WERI-Rb-1 (cell line): ENCODE measurements at regions not wholly inside any gene's neighbourhood (a gene's known extent, or its start where the extent isn't known, plus 50 kb on each side); places are given as distances from the start of the nearest gene placed in this dataset.

Source experiments
- DNase-seq: peaks from one replicate; pipeline ENCODE4 v3.0.0-alpha.2; 2020
- H3K27ac ChIP-seq: fragments of 250-450 bp; sonication (Bioruptor Pico); 2 replicates; pipeline ENCODE4 v1.5.1; 2020; ENCODE audit warnings: mild to moderate bottlenecking, moderate library complexity
- H3K27me3 ChIP-seq: fragments of 250-450 bp; sonication (Bioruptor Pico); 2 replicates; pipeline ENCODE4 v1.5.1; 2021; ENCODE audit warnings: mild to moderate bottlenecking, low read depth, moderate library complexity; ENCODE audit not compliant: insufficient read depth, severe bottlenecking
- H3K36me3 ChIP-seq: fragments of 250-450 bp; sonication (Bioruptor Pico); 2 replicates; pipeline ENCODE4 v1.5.1; 2020; ENCODE audit warnings: mild to moderate bottlenecking, moderate library complexity
- H3K4me3 ChIP-seq: 2 replicates; pipeline ENCODE4 v1.5.1; 2011; ENCODE audit warnings: low read depth, mild to moderate bottlenecking, control low read depth, low read length
- H3K9me3 ChIP-seq: fragments of 250-450 bp; sonication (Bioruptor Pico); 2 replicates; pipeline ENCODE4 v1.5.1; 2021; ENCODE audit warnings: mild to moderate bottlenecking, moderate library complexity; ENCODE audit not compliant: severe bottlenecking
- TF ChIP-seq, protein P1 (sequence below): IDR thresholded peaks from 2 replicates; pipeline ENCODE4 v1.5.1; 2011; ENCODE audit warnings: low read depth, mild to moderate bottlenecking, control low read depth, inconsistent platforms, low read length

DNA sequence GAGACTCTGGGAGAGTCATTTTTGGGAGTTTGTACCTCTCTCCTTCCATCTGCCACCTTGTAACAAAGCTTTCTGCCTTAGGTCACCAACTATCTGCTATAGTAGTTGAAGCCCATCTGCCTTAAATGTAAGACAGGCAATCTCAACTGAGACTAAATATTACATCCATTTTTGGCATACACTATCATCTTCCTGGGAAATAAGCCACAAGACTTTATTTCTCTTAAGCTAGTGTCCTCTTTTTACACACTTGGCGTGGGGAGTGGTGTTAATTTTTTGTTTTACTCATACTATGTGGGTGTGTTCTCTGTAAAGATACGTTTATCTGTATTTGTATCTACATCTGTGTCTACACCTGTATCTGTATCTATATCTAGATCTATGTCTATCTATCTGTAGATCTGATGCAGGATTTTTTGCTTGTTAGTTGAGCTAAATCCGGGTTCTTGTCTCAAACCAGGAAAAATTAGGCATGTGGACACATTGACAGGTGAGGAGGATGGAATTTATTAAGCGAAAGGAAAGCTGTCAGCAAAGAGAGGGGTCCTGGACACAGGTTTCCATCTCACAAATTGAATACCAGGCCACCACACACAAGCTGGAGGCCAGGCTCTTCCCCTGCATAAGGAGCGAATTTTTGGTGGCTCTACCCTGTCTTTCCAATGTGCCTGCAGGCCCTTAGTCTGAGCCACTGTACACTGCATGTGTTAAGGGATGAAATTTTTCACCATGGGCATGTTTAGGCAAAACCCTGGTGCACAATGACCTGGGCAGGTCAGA, 64.8 kb upstream of the RND3 start:
- Histone ChIP-seq H3K4me3 (no peak overlapping the region), H3K27me3 (no peaks in the 10 kb centered on the region), H3K9me3 (no peaks in the 10 kb centered on the region), H3K36me3 (no peaks in the 10 kb centered on the region), H3K27ac (no peak overlapping the region)
- TF ChIP-seq, protein P1, sequence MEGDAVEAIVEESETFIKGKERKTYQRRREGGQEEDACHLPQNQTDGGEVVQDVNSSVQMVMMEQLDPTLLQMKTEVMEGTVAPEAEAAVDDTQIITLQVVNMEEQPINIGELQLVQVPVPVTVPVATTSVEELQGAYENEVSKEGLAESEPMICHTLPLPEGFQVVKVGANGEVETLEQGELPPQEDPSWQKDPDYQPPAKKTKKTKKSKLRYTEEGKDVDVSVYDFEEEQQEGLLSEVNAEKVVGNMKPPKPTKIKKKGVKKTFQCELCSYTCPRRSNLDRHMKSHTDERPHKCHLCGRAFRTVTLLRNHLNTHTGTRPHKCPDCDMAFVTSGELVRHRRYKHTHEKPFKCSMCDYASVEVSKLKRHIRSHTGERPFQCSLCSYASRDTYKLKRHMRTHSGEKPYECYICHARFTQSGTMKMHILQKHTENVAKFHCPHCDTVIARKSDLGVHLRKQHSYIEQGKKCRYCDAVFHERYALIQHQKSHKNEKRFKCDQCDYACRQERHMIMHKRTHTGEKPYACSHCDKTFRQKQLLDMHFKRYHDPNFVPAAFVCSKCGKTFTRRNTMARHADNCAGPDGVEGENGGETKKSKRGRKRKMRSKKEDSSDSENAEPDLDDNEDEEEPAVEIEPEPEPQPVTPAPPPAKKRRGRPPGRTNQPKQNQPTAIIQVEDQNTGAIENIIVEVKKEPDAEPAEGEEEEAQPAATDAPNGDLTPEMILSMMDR, result no peak
- DNase-seq, result no peak

DNA sequence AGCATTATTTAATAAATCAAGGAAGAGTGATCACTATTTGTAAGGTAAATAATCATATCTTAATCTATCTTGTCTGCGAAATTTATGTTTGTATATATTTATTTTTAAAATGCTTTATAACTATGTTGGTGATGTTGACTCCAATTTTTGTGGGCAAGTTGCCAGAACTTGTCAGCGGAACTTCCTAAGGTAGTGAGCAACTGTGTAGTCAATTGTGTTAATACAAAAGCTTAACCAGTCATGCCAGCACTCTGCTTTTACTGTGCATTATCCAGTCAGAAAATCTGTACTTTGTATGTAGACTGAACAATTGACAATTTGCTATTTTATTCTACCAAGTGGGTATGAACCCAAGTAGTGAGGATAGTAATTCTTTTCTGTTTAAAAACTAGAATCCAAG, 61.9 kb upstream of the RND3 start:
- no peak for DNase-seq
- Histone ChIP-seq H3K36me3 (no peaks in the 10 kb centered on the region), H3K27ac (no peak overlapping the region), H3K9me3 (no peaks in the 10 kb centered on the region), H3K4me3 (no peak overlapping the region), H3K27me3 (no peaks in the 10 kb centered on the region)
- TF ChIP-seq, protein P1, result no peak

DNA sequence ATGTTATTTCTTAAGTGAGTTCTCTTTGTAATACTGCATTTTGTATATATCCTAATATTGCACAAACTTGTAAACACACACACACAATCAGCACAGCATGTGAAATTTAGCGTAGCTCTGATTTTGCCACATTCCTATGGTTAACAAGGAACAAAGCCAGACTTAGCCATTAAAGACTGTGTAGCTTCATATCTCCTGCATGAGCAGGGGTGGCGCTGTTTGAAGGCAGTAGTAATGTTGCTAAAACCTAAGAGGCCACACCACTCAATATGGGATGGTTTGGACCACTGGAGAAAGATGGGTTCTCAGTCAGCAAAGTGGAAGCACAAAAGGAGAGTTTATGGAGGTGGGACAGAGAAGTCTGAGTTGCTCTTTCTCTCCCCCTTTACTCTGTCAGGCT, 61.1 kb upstream of the RND3 start:
- H3K27ac ChIP-seq, result no peak overlapping the region

DNA sequence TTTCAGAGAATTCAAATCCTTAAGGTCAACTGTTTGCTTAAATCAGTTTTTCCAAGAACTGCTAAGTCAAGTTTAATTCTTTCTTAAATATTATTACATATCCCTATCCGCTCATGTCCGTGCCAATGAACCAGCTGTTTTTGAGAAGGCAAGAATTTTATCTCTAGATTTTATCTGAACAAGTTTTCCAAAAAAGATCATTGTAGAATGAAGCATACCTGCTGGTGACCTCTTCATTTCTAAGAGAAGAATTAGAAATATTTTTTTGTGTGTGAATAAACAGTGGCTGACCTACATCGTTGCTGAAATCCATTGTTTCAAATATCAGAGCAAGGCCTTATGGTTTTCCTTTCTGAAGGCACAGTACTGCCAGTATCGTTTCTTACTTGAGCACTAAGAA, 58.4 kb upstream of the RND3 start:
- TF ChIP-seq, protein P1, result no peak
- no peak for DNase-seq
- no peaks in the 10 kb centered on the region for H3K9me3 ChIP-seq

More for the DNA sequence above, 61.1 kb upstream of the RND3 start:
- Histone ChIP-seq H3K27me3 (no peaks in the 10 kb centered on the region), H3K36me3 (no peaks in the 10 kb centered on the region), H3K9me3 (no peaks in the 10 kb centered on the region), H3K4me3 (no peak overlapping the region)
- peak; percentile 13 for DNase-seq
- TF ChIP-seq, protein P1, result peak; percentile 50

DNA sequence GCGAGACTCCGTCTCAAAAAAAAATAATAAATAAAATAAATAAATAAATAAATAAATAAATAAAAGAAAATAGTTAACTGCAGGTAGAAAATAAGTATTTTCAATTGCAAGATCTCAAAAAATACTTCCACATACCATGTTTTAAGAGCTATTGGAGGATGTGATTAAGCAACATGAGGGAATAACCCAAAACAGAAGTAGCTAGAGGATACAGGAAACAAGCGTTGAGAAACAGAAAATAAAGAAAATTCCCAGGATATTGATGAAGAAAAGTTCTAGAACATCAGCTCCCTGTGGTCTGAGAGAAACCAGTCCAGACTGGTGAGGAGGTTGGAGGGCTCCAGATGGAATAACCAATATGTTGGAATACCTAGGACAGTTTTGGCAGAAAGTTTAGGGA, 57.3 kb upstream of the RND3 start:
- Histone ChIP-seq H3K27me3 (no peaks in the 10 kb centered on the region), H3K4me3 (no peak overlapping the region), H3K36me3 (no peaks in the 10 kb centered on the region), H3K9me3 (no peaks in the 10 kb centered on the region), H3K27ac (no peak overlapping the region)
- no peak for DNase-seq
- TF ChIP-seq, protein P1, result no peak

More for the DNA sequence above, 58.4 kb upstream of the RND3 start:
- H3K4me3 ChIP-seq, result no peak overlapping the region
- H3K27ac ChIP-seq, result no peak overlapping the region
- H3K27me3 ChIP-seq, result no peaks in the 10 kb centered on the region
- H3K36me3 ChIP-seq, result no peaks in the 10 kb centered on the region

DNA sequence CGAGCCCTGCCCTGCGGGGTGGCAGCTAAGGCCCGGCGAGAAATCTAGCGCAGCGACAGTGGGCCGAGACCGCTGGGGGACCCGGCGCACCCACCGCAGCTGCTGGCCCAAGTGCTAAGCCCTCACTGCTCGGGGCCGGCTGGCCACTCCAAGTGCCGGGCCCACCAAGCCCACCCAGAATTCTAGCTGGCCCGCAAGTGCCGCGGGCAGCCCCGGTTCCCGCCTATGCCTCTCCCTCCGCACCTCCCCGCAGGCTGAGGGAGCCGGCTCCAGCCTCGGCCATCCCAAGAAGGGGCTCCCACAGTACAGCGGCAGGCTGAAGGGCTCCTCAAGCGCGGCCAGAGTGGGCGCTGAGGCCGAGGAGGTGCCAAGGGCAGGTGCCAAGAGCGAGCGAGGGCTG, 55.2 kb upstream of the RND3 start:
- no peak overlapping the region for H3K4me3 ChIP-seq
- DNase-seq, result no peak
- H3K9me3 ChIP-seq, result no peaks in the 10 kb centered on the region
- no peak overlapping the region for H3K27ac ChIP-seq
- no peaks in the 10 kb centered on the region for H3K36me3 ChIP-seq
- H3K27me3 ChIP-seq, result no peaks in the 10 kb centered on the region
- TF ChIP-seq, protein P1, result no peak
